Loucy (cell line): ENCODE measurements at regions not wholly inside any gene's neighbourhood (a gene's known extent, or its start where the extent isn't known, plus 50 kb on each side); places are given as distances from the start of the nearest gene placed in this dataset.
"Not testable (repeated sequence)": the region's sequence is repeated elsewhere in the genome, so short reads cannot be mapped to it uniquely, and the experiment has no call there.

Experiments used
- H2AFZ ChIP-seq: fragments of 200-600 bp; sonication (generic); 2 replicates; pipeline ENCODE4 v1.6.0; 2016; ENCODE audit warnings: antibody characterized with exemption, mild to moderate bottlenecking, low read length, moderate library complexity
- H3F3A ChIP-seq: fragments of 200-600 bp; 2 replicates; pipeline ENCODE4 v1.6.0; 2016; ENCODE audit warnings: antibody characterized with exemption, low read depth, mild to moderate bottlenecking
- H3K27me3 ChIP-seq: fragments of 200-600 bp; sonication (generic); 2 replicates; pipeline ENCODE4 v1.6.1; 2014; ENCODE audit warnings: low read length, mild to moderate bottlenecking; ENCODE audit not compliant: insufficient read depth, poor library complexity, severe bottlenecking
- H3K36me3 ChIP-seq: fragments of 200-600 bp; sonication (generic); 2 replicates; pipeline ENCODE4 v1.6.1; 2016; ENCODE audit warnings: low read length; ENCODE audit not compliant: insufficient read depth
- H3K4me1 ChIP-seq: fragments of 200-600 bp; sonication (generic); 2 replicates; pipeline ENCODE4 v1.5.1; 2014; ENCODE audit warnings: low read length, mild to moderate bottlenecking; ENCODE audit not compliant: insufficient read depth, poor library complexity, severe bottlenecking
- H3K4me2 ChIP-seq: fragments of 200-600 bp; sonication (generic); 2 replicates; pipeline ENCODE4 v1.6.0; 2014; ENCODE audit warnings: antibody characterized with exemption, low read length, low read depth, mild to moderate bottlenecking; ENCODE audit not compliant: poor library complexity, severe bottlenecking
- H3K4me3 ChIP-seq: fragments of 200-600 bp; sonication (generic); 2 replicates; pipeline ENCODE4 v1.5.1; 2014; ENCODE audit warnings: low read length, mild to moderate bottlenecking, mixed read lengths; ENCODE audit not compliant: poor library complexity, severe bottlenecking
- H3K79me2 ChIP-seq: fragments of 200-600 bp; sonication (generic); 2 replicates; pipeline ENCODE4 v1.6.1; 2014; ENCODE audit warnings: low read length; ENCODE audit not compliant: insufficient read depth
- H3K9ac ChIP-seq: fragments of 200-600 bp; sonication (generic); 2 replicates; pipeline ENCODE4 v1.6.0; 2014; ENCODE audit warnings: mild to moderate bottlenecking, low read depth, low read length, moderate library complexity; ENCODE audit not compliant: poor library complexity, severe bottlenecking
- H3K9me2 ChIP-seq: fragments of 200-600 bp; sonication (generic); replicated peaks from 2 replicates; pipeline ENCODE4 v1.6.1; 2016; ENCODE audit warnings: low read depth, low read length, mixed read lengths
- H3K9me3 ChIP-seq: fragments of 200-600 bp; sonication (generic); 2 replicates; pipeline ENCODE4 v1.6.1; 2014; ENCODE audit warnings: mild to moderate bottlenecking, antibody characterized with exemption, low read length, low read depth; ENCODE audit not compliant: insufficient read depth
- H4K20me1 ChIP-seq: fragments of 200-600 bp; sonication (generic); 2 replicates; pipeline ENCODE4 v1.6.0; 2014; ENCODE audit warnings: antibody characterized with exemption, low read length, mild to moderate bottlenecking; ENCODE audit not compliant: insufficient read depth, poor library complexity, severe bottlenecking
- CTCF ChIP-seq: fragments of 200-600 bp; sonication (generic); conservative IDR thresholded peaks from 2 replicates; pipeline ENCODE4 v1.5.1; 2014; ENCODE audit warnings: mild to moderate bottlenecking, antibody characterized with exemption, low read length
- EZH2phosphoT487 ChIP-seq: fragments of 200-600 bp; IDR thresholded peaks from 2 replicates; pipeline ENCODE4 v1.6.1; 2018; ENCODE audit warnings: antibody characterized with exemption, mild to moderate bottlenecking, moderate library complexity, borderline replicate concordance

- Histone ChIP-seq H2AFZ (no peak overlapping the region), H3F3A (no peaks in the 10 kb centered on the region), H3K4me3 (no peak overlapping the region), H3K9ac (no peak overlapping the region), H3K27me3 (no peaks in the 10 kb centered on the region), H3K79me2 (no peaks in the 10 kb centered on the region), H3K9me3 (no peaks in the 10 kb centered on the region), H4K20me1 (no peaks in the 10 kb centered on the region), H3K36me3 (no peaks in the 10 kb centered on the region), H3K4me2 (no peak overlapping the region), H3K9me2 (no peaks in the 10 kb centered on the region), H3K4me1 (no peaks in the 10 kb centered on the region)
- TF ChIP-seq CTCF (no peak), EZH2phosphoT487 (no peak)
These were observed 66.2 kb upstream of the NFE2L3 start for GRCh38 chr7:26085771-26086170.

- H3K4me1 ChIP-seq, result no peaks in the 10 kb centered on the region
- no peaks in the 10 kb centered on the region for H3K79me2 ChIP-seq
- no peak for TF ChIP-seq CTCF
- no peak overlapping the region for H3K4me2 ChIP-seq
- no peaks in the 10 kb centered on the region for H3K9me2 ChIP-seq
- H3K9me3 ChIP-seq, result no peaks in the 10 kb centered on the region
- H3K4me3 ChIP-seq, result no peak overlapping the region
- H4K20me1 ChIP-seq, result no peaks in the 10 kb centered on the region
- H2AFZ ChIP-seq, result no peak overlapping the region
- H3K27me3 ChIP-seq, result no peaks in the 10 kb centered on the region
- no peak overlapping the region for H3K9ac ChIP-seq
- no peaks in the 10 kb centered on the region for H3F3A ChIP-seq
- no peaks in the 10 kb centered on the region for H3K36me3 ChIP-seq
These were observed 64.5 kb upstream of the NFE2L3 start for GRCh38 chr7:26087321-26088091.

- not testable (repeated sequence) for H2AFZ ChIP-seq, H3F3A ChIP-seq, H3K4me1 ChIP-seq, H3K36me3 ChIP-seq, H3K4me2 ChIP-seq, H3K9ac ChIP-seq, H3K9me2 ChIP-seq, H3K79me2 ChIP-seq, H4K20me1 ChIP-seq, H3K9me3 ChIP-seq, H3K27me3 ChIP-seq, H3K4me3 ChIP-seq
These were observed 62.5 kb upstream of the NFE2L3 start for GRCh38 chr7:26089469-26089868.

- H3K9me2 ChIP-seq, result no peaks in the 10 kb centered on the region
- H3K79me2 ChIP-seq, result no peaks in the 10 kb centered on the region
- no peaks in the 10 kb centered on the region for H4K20me1 ChIP-seq
- H3K27me3 ChIP-seq, result no peaks in the 10 kb centered on the region
- H3K9me3 ChIP-seq, result no peaks in the 10 kb centered on the region
- H3K4me1 ChIP-seq, result no peaks in the 10 kb centered on the region
- no peaks in the 10 kb centered on the region for H3F3A ChIP-seq
- H3K4me3 ChIP-seq, result peak overlapping the region; percentile 16
- no peaks in the 10 kb centered on the region for H3K36me3 ChIP-seq
- H3K4me2 ChIP-seq, result peak overlapping the region; percentile 40
- peak overlapping the region; percentile 80 for H2AFZ ChIP-seq
- TF ChIP-seq EZH2phosphoT487 (no peak), CTCF (peak; percentile 92)
- H3K9ac ChIP-seq, result no peak overlapping the region
These were observed 61.0 kb upstream of the NFE2L3 start for GRCh38 chr7:26090927-26091519.
